NCI-H128 (cell line): ENCODE measurements at regions not wholly inside any gene's neighbourhood (a gene's known extent, or its start where the extent isn't known, plus 50 kb on each side); places are given as distances from the start of the nearest gene placed in this dataset.
"Not testable (repeated sequence)": the region's sequence is repeated elsewhere in the genome, so short reads cannot be mapped to it uniquely, and the experiment has no call there.

ENCODE experiments used
- DNase-seq: peaks from one replicate; lab custom pipeline; 2025; ENCODE audit not compliant: unreplicated experiment; lab: John Stamatoyannopoulos, UW

- DNase-seq: no peak
Observed at GRCh38 chr4:59689149-59689548, 1511.0 kb upstream of the ADGRL3 start.

- DNase-seq: no peak
Observed at GRCh38 chr4:59695355-59696053, 1504.6 kb upstream of the ADGRL3 start.

DNA sequence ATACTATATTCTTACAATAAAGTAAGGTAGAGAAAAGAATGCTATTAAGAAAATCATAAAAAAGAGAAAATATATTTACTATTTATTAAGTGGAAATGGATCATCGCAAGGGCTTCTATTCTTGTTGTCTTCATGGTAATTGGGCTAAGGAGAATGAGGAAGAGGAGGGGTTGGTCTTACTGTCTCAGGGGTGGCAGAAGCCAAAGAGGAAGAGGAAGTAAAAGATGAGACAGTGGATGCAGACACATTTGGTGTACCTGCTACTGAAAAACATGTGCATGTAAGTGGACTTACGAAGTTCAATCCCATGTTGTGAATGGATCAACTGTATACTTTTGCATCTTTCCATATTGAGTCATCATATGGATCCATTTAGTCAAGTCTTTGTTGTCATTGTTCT is 1502.1 kb upstream of the ADGRL3 start:
- DNase-seq: no peak

- DNase-seq: no peak
Observed at GRCh38 chr4:59700651-59701050, 1499.5 kb upstream of the ADGRL3 start.

GRCh38 chr4:59704616-59705015 is 1495.5 kb upstream of the ADGRL3 start:
- DNase-seq: no peak

DNA sequence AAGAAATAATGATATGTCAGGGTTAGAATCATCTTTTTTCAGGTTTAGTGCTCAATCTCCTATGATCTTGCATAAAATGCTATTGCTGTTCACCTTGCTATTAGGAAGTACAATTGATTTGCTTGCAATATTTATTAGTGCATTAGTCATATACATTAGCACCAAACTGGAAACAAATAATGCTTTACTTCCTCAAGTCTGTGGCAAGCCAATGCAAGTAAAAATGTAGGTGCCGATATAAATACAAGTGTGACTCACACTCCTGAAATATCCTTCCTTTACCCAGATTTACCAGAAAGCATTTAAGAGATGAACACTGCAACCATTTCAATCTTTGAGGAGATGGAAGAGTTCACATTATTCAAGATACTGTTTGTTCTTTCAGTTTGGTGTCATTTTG is 1487.7 kb upstream of the ADGRL3 start:
- DNase-seq: no peak

- not testable (repeated sequence) for DNase-seq
Observed at GRCh38 chr4:59724286-59724685, 1475.8 kb upstream of the ADGRL3 start.

GRCh38 chr4:59727745-59728144 is 1472.4 kb upstream of the ADGRL3 start:
- DNase-seq: no peak

- no peak for DNase-seq
Observed at GRCh38 chr4:59728496-59728895, 1471.6 kb upstream of the ADGRL3 start.

GRCh38 chr4:59729321-59729720 is 1470.8 kb upstream of the ADGRL3 start:
- DNase-seq: no peak

DNA sequence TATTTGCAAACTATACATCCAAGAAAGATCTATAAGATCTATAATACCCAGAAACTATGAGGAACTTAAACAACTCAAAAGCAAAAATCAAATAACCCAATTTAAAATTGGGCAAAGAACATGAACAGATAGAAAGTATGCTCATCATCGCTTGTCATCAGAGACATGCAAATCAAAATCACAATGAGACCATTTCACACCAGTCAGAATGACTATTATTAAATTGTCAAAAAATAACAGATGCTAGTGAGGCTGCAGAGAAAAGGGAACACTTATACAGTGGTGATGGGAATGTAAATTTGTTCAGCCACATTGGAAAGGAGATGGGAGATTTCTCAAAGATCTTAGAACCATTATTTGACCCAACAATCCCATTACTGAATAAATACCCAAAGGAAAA is 1451.7 kb upstream of the ADGRL3 start:
- DNase-seq: no peak

DNA sequence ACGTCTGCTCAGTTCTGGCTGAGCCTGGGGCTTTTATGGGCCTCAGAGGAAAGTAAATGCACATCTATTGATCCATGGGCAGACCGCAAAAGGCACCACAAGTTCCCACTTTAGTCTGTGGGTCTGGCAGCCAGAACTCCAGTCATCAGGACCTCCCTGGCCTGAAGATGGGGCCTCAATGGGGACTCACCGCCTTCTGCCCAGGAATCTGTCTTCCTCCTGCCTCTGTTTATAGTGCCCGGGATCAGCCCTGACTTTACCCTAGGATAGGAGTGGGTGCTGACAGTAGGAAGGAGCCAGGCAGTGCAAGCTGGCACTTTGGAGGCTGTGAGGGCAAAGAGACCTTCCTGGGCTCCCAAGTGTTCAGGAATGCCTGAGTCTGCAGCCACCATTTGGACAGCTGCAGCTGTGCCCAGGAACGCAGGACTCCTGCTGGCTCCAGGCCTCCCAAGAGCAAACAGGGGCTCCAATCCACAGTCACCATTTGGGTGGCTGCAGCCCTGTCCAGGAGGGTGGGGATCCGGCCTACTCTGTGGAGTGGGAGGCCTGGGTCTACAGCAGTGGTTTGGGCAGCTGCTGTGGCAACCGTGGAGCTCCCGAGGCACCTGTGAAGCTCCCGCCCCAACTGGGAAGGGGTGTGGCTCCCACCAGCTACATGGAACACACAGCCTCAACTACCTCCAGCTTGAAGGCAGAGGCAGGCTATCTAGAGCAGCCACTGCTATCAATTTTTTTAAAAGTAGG is 1440.9 kb upstream of the ADGRL3 start:
- no peak for DNase-seq

- DNase-seq: no peak
Observed at GRCh38 chr4:59762344-59762743, 1437.8 kb upstream of the ADGRL3 start.

DNA sequence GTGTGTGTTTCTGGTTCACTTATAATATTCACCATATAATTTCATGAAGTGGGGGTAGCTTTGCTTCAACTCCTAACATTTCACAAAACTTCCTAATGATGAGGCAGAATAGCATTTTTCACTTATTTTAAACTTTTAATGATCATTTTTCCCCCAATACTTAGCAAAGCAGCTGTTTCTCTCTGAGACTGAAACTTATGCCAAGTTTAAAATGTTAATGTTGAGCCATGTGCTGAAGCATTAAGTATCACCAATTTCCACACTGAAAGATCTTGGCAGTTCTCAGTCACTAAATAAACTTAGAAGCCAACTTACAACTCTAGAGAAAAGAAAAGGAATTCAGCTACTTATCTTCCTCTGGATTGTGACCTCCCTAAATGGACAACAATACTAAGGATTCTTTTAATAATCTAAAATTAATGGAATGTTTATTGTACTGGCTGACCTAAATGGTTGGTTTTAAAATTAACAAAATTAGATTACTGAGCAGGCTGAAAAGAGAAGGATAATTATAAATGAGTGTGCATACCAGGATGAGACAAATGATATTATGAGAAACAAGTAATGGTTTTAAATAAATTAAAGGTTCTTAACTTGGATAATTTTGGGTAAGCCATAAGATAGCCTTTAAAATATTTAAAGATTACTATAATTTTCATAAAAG is 1429.4 kb upstream of the ADGRL3 start:
- no peak for DNase-seq

DNA sequence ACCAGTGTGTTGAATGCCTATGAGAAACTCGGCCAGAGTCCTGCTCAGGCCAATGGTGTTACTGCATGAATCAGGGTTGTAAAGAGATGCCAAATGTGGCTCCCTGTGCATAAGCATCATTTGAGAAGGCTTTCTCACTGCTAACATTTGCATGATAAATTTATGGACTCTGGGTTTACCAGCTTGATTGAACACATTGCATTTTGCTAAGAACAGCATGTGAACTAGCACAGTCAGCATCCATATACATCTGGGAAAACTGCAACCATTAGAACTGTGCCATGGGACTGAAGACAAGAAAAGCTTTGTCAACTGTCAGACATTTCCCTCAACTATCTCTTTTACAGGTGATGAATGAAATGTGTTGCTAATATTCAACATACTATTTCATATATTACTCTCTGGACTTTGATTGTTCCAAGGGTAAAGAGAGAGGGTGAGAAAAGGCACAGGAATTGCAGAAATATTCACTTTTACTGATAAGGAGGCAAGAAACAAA is 1427.4 kb upstream of the ADGRL3 start:
- no peak for DNase-seq

GRCh38 chr4:59780271-59780670 is 1419.9 kb upstream of the ADGRL3 start:
- not testable (repeated sequence) for DNase-seq

DNA sequence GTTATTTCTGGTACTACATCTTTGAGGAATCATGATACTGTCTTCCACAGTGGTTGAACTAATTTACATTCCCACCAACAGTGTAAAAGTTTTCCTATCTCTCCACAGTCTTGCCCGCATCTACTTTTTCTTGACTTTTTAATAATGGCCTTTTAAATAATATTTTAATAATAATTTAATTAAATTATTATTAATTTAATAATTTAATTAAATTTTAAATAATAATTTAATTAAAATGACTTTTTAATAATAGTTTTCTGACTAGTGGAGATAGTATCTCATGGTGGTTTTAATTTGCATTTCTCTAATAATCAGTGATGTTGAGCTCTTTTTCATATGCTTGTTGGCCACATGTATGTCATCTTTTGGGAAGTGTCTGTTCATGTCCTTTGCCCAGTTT is 1395.0 kb upstream of the ADGRL3 start:
- DNase-seq: no peak

GRCh38 chr4:59814402-59815010 is 1385.6 kb upstream of the ADGRL3 start:
- no peak for DNase-seq

- DNase-seq: no peak
Observed at GRCh38 chr4:59818656-59819055, 1381.5 kb upstream of the ADGRL3 start.

DNA sequence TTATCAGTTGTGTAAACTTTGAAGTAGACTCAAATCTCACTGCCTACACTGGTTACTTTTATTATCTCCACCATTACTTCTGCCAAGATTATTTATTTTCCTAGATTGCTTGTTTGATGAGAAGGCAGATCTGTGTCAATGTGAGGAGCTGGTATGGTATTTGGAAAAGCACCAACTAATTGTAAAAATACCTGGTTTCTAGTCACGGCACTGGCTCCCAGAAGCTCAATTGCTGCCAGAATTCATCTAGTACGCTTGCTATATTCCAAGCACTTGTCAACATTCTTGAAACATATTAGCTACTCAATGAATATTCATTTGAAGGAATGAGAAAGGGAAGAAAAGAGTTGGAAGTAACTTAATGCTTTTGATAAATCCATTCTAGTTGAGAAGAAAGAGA is 1376.8 kb upstream of the ADGRL3 start:
- DNase-seq: no peak

DNA sequence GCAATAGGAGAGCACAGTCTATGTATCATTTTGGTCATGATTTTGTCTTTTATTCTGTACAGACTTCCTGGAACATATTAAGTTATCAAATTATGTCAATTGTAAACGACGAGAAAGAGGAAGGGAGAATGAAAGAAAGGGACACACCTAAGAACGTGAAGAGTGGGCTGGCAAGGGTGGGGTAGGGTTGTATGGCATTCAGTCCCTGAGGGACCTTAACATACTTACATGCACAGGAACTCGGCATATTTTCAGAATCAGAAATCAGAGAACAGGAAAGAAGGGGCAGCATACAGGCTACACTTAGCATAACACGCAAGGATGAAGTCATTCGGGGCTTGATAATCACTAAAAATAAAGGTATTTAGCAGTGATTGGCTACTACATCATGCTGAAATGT is 1375.0 kb upstream of the ADGRL3 start:
- no peak for DNase-seq

- no peak for DNase-seq
Observed at GRCh38 chr4:59831746-59832145, 1368.4 kb upstream of the ADGRL3 start.
